Liver (tissue), 8 donors: ENCODE measurements at regions not wholly inside any gene's neighbourhood (a gene's known extent, or its start where the extent isn't known, plus 50 kb on each side); places are given as distances from the start of the nearest gene placed in this dataset.

Experiments used
- DNase-seq: peaks from one replicate; pipeline ENCODE4 v3.0.0-alpha.2; 2017; ENCODE audit warnings: low spot score
- H3K27ac ChIP-seq, 2 donors: one replicate each; pipeline ENCODE4 v1.7.0; 2013; ENCODE audit warnings: inconsistent platforms in 2 of 2, low read length in 2 of 2, control low read depth in 1 of 2, low read depth in 1 of 2, mild to moderate bottlenecking in 1 of 2
- H3K27me3 ChIP-seq, 4 donors: one replicate each; pipeline versions ENCODE4 v1.6.1 to v1.7.0; 2013; ENCODE audit warnings: low read length in 3 of 4, inconsistent platforms in 1 of 4, mild to moderate bottlenecking in 1 of 4, moderate library complexity in 1 of 4; ENCODE audit not compliant: control insufficient read depth in 4 of 4, insufficient read depth in 4 of 4
- H3K36me3 ChIP-seq, 4 donors: one replicate each; pipeline versions ENCODE4 v1.6.1 to v1.7.0; 2013; ENCODE audit warnings: low read length in 3 of 4, mild to moderate bottlenecking in 3 of 4, low read depth in 1 of 4, moderate library complexity in 1 of 4; ENCODE audit not compliant: control insufficient read depth in 4 of 4, insufficient read depth in 3 of 4
- H3K4me1 ChIP-seq, 4 donors: one replicate each; pipeline versions ENCODE4 v1.6.1 to v1.7.0; 2013; ENCODE audit warnings: low read length in 3 of 4, mild to moderate bottlenecking in 3 of 4, moderate library complexity in 1 of 4; ENCODE audit not compliant: control insufficient read depth in 4 of 4, insufficient read depth in 4 of 4
- H3K4me3 ChIP-seq, 3 donors: one replicate each; pipeline versions ENCODE4 v1.6.1 to v1.7.0; 2013; ENCODE audit warnings: low read length in 3 of 3, control low read depth in 1 of 3, low read depth in 1 of 3, mild to moderate bottlenecking in 1 of 3
- H3K9ac ChIP-seq, 2 donors: one replicate each; pipeline ENCODE4 v1.7.0; 2013; ENCODE audit warnings: low read length in 2 of 2, mild to moderate bottlenecking in 2 of 2, moderate library complexity in 2 of 2, control low read depth in 1 of 2, low read depth in 1 of 2
- H3K9me3 ChIP-seq, 4 donors: one replicate each; pipeline versions ENCODE4 v1.6.1 to v1.7.0; 2013; ENCODE audit warnings: low read length in 3 of 4; ENCODE audit not compliant: control insufficient read depth in 4 of 4
- ATF3 ChIP-seq: IDR thresholded peaks from 2 replicates; pipeline ENCODE4 v1.6.1; 2016; ENCODE audit warnings: antibody characterized with exemption
- CTCF ChIP-seq: fragments of 150-350 bp; IDR thresholded peaks from 2 replicates; pipeline ENCODE4 v1.5.1; 2017; ENCODE audit warnings: improper control_type of control experiment, low read depth, low read length; ENCODE audit not compliant: missing input control
- FOXA1 ChIP-seq: IDR thresholded peaks from 2 replicates; pipeline ENCODE4 v1.6.1; 2016; ENCODE audit warnings: antibody characterized with exemption
- GABPA ChIP-seq, 2 donors: IDR thresholded peaks in 1 of 2; conservative IDR thresholded peaks in 1 of 2; 2 replicates each; pipeline ENCODE4 v1.6.1; 2016; ENCODE audit warnings: antibody characterized with exemption in 2 of 2, mild to moderate bottlenecking in 1 of 2, moderate library complexity in 1 of 2
- HNF4A ChIP-seq, 2 donors: conservative IDR thresholded peaks; 2 replicates each; pipeline ENCODE4 v1.6.1; 2016; ENCODE audit warnings: antibody characterized with exemption in 2 of 2, mild to moderate bottlenecking in 2 of 2
- HNF4G ChIP-seq: IDR thresholded peaks from 2 replicates; pipeline ENCODE4 v1.6.1; 2016; ENCODE audit warnings: antibody characterized with exemption
- REST ChIP-seq: IDR thresholded peaks from 2 replicates; pipeline ENCODE4 v1.6.1; 2016; ENCODE audit warnings: antibody characterized with exemption, mild to moderate bottlenecking
- RXRA ChIP-seq, 2 donors: IDR thresholded peaks; 2 replicates each; pipeline ENCODE4 v1.6.1; 2017 to 2018; ENCODE audit warnings: antibody characterized with exemption in 2 of 2, mild to moderate bottlenecking in 1 of 2
- SP1 ChIP-seq: IDR thresholded peaks from 2 replicates; pipeline ENCODE4 v1.6.1; 2018; ENCODE audit warnings: antibody characterized with exemption, mild to moderate bottlenecking
- TAF1 ChIP-seq: conservative IDR thresholded peaks from 2 replicates; pipeline ENCODE4 v1.6.1; 2016; ENCODE audit warnings: antibody characterized with exemption, mild to moderate bottlenecking
- WGBS: extraction: QIAGEN DNeasy Blood & Tissue Kit; methylation state at CpG from one replicate; pipeline ENCODE4 v1.1.7; 2013; 5-methylcytosine and 5-hydroxymethylcytosine counted together
- donor health status: healthy.
- donor health status: healthy.
- donor health status: healthy.
- donor health status: healthy.
- donor health status: healthy.

- Histone ChIP-seq H3K36me3 (no peaks in the 10 kb centered on the region), H3K9ac (no peak overlapping the region), H3K9me3 (no peaks in the 10 kb centered on the region), H3K27ac (no peak overlapping the region), H3K27me3 (no peaks in the 10 kb centered on the region), H3K4me3 (no peak overlapping the region), H3K4me1 (peaks cover 0 to 9% (median 3%) of the 10 kb centered on the region in 4 donors)
- no peak for DNase-seq
- TF ChIP-seq REST (no peak), TAF1 (no peak), GABPA (IDR thresholded peaks at IDR 0.05 in 1 of 2, conservative IDR thresholded peaks at IDR 0.05 in 1 of 2) (no peak), SP1 (no peak)
- 91% methylated on average over 5 of the region's 5 CpGs for WGBS
Observed at GRCh38 chr4:185998791-185999190, 70.2 kb upstream of the TLR3 start.

- Histone ChIP-seq H3K4me1 (peaks cover 0 to 9% (median 3%) of the 10 kb centered on the region in 4 donors), H3K4me3 (no peak overlapping the region), H3K27ac (no peak overlapping the region), H3K27me3 (no peaks in the 10 kb centered on the region), H3K36me3 (no peaks in the 10 kb centered on the region), H3K9ac (no peak overlapping the region), H3K9me3 (no peaks in the 10 kb centered on the region)
- no peak for DNase-seq
- TF ChIP-seq SP1 (no peak), RXRA (IDR thresholded peaks at IDR 0.05) (no peak)
- 23% methylated on average over 8 of the region's 8 CpGs for WGBS
Observed at GRCh38 chr4:185999207-185999606, 69.7 kb upstream of the TLR3 start.

- Histone ChIP-seq H3K27me3 (no peaks in the 10 kb centered on the region), H3K9ac (no peak overlapping the region), H3K4me1 (peaks cover 0 to 9% (median 3%) of the 10 kb centered on the region in 4 donors), H3K36me3 (no peaks in the 10 kb centered on the region), H3K4me3 (no peak overlapping the region), H3K27ac (no peak overlapping the region), H3K9me3 (no peaks in the 10 kb centered on the region)
- no peak for DNase-seq
- WGBS, result 90% methylated on average over 9 of the region's 9 CpGs
- TF ChIP-seq CTCF (no peak), FOXA1 (no peak), HNF4A (conservative IDR thresholded peaks at IDR 0.05) (no peak), GABPA (IDR thresholded peaks at IDR 0.05 in 1 of 2, conservative IDR thresholded peaks at IDR 0.05 in 1 of 2) (no peak), ATF3 (no peak), HNF4G (no peak), REST (no peak)
Observed at GRCh38 chr4:186002853-186003252, 66.1 kb upstream of the TLR3 start.
